D721Med (cell line): ENCODE measurements at regions not wholly inside any gene's neighbourhood (a gene's known extent, or its start where the extent isn't known, plus 50 kb on each side); places are given as distances from the start of the nearest gene placed in this dataset.

Experiments
- DNase-seq: peaks from one replicate; pipeline ENCODE4 v3.0.0; 2011; ENCODE audit warnings: low spot score; ENCODE audit not compliant: insufficient read length
- FAIRE-seq: peaks from 2 replicates; lab custom pipeline; 2011; peaks lifted over from hg19 to GRCh38; lab: Jason Lieb, UNC
- CTCF ChIP-seq: IDR thresholded peaks from 2 replicates; pipeline ENCODE4 v1.5.1; 2012; ENCODE audit warnings: mild to moderate bottlenecking, control low read depth; ENCODE audit not compliant: insufficient read depth; ENCODE audit errors: missing control alignments

DNA sequence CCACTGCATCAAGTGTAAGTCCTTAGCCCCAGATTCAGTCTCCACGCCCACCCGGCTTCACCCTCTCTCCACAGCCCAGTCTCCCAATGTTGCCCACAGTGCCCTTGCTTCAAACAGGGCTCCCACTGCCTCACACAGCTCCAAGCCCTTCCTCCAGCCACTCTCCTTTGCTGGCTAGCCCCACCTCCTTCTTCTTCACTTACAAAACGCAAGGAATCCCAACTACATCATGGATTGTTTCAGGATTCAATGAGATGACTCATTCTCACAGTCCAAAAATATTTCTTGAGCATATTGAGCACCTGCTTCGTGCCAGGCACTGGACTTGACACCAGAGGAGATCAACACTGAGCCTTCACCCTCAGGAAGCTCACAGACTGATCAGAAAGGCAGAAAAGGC is 533.5 kb downstream of the BUD13 start:
- FAIRE-seq (no peak), DNase-seq (no peak)
- TF ChIP-seq CTCF: no peak

DNA sequence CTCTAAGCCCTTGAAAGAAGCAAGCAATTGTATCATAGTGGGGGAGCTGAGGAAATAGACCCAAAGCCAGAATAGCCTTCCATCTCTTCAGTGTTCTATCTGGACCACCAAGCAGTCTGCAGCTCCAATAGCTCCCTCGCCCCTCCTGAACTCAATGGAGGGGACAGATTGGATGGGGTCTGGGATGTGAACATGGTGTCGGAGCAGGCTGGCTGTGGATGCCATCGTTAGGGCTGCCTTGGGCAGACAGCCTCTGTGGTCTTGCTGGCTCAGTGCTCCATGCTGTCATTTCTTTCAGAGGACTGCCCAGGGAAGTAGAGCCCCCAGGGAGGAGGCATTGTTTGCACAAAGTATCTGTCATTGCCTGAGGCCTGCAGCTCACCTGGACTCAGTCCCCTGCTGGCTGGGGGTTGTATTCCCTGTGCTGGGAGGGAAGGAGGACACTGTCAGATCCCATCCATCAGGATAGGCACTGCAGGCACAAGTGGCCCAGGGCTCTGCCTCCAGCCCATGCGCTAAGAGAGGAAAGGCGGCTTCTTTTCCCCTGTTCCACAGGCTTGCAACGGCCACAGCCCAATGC is 537.7 kb downstream of the BUD13 start:
- TF ChIP-seq CTCF: no peak
- no peak for DNase-seq
- FAIRE-seq: no peak

GRCh38 chr11:116233561-116233960 is 539.2 kb downstream of the BUD13 start:
- DNase-seq (no peak), FAIRE-seq (no peak)
- no peak for TF ChIP-seq CTCF

- FAIRE-seq (no peak), DNase-seq (no peak)
- no peak for TF ChIP-seq CTCF
These were observed 540.4 kb downstream of the BUD13 start for GRCh38 chr11:116232364-116232828.

- DNase-seq (no peak), FAIRE-seq (no peak)
- no peak for TF ChIP-seq CTCF
These were observed 541.2 kb downstream of the BUD13 start for GRCh38 chr11:116231543-116231942.

DNA sequence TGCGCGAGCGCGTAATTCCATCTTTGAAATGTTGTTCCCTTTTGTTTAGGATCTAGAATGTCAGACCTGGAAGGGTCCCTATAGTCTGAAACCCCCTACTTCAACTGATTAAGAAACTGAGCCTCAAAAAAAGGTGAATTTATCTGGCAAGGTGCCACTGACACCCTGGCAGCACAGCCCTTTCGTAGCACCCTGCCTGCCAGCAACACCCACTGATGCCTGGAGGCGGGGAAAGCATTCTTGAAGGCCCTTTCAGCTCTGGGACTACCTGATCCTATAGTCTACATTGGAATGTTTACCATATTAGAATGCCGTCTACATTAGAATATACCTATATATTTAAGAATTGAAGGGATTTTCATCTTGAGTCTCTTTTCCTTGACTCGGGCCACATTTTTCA is 542.3 kb downstream of the BUD13 start:
- DNase-seq (no peak), FAIRE-seq (no peak)
- TF ChIP-seq CTCF: no peak

GRCh38 chr11:116229236-116229970 is 543.4 kb downstream of the BUD13 start:
- FAIRE-seq (no peak), DNase-seq (no peak)
- TF ChIP-seq CTCF: no peak
